Tongue (tissue), 1 donor: ENCODE measurements at regions not wholly inside any gene's neighbourhood (a gene's known extent, or its start where the extent isn't known, plus 50 kb on each side); places are given as distances from the start of the nearest gene placed in this dataset.
"Not testable (repeated sequence)": the region's sequence is repeated elsewhere in the genome, so short reads cannot be mapped to it uniquely, and the experiment has no call there.

Source experiments
- DNase-seq: peaks from one replicate; pipeline ENCODE4 v3.0.0-alpha.2; 2015

GRCh38 chr3:16770021-16770420 lies 114.7 kb upstream of the PLCL2 start:
- DNase-seq: peak; percentile 21

GRCh38 chr3:16770792-16771191 lies 114.0 kb upstream of the PLCL2 start:
- no peak for DNase-seq

GRCh38 chr3:16773594-16773993 lies 111.2 kb upstream of the PLCL2 start:
- not testable (repeated sequence) for DNase-seq

GRCh38 chr3:16774536-16774935 lies 110.2 kb upstream of the PLCL2 start:
- not testable (repeated sequence) for DNase-seq

- DNase-seq: no peak
Observed at GRCh38 chr3:16784973-16785372, 99.8 kb upstream of the PLCL2 start.

GRCh38 chr3:16785465-16785864 lies 99.3 kb upstream of the PLCL2 start:
- DNase-seq: no peak

- DNase-seq: no peak
Observed at GRCh38 chr3:16788440-16789056, 96.2 kb upstream of the PLCL2 start.

GRCh38 chr3:16789344-16790120 lies 95.2 kb upstream of the PLCL2 start:
- no peak for DNase-seq

- DNase-seq: no peak
Observed at GRCh38 chr3:16790432-16791400, 94.0 kb upstream of the PLCL2 start.

- no peak for DNase-seq
Observed at GRCh38 chr3:16793321-16793720, 91.4 kb upstream of the PLCL2 start.

- DNase-seq: no peak
Observed at GRCh38 chr3:16794257-16794656, 90.5 kb upstream of the PLCL2 start.

- DNase-seq: no peak
Observed at GRCh38 chr3:16795581-16795980, 89.2 kb upstream of the PLCL2 start.

GRCh38 chr3:16797831-16798230 lies 86.9 kb upstream of the PLCL2 start:
- DNase-seq: no peak

GRCh38 chr3:16798738-16799137 lies 86.0 kb upstream of the PLCL2 start:
- no peak for DNase-seq

GRCh38 chr3:16800361-16800760 lies 84.4 kb upstream of the PLCL2 start:
- no peak for DNase-seq

GRCh38 chr3:16801223-16801622 lies 83.5 kb upstream of the PLCL2 start:
- DNase-seq: peak; percentile 30

GRCh38 chr3:16801698-16802097 lies 83.1 kb upstream of the PLCL2 start:
- peak; percentile 82 for DNase-seq

GRCh38 chr3:16802389-16802788 lies 82.4 kb upstream of the PLCL2 start:
- DNase-seq: no peak

GRCh38 chr3:16803019-16803418 lies 81.7 kb upstream of the PLCL2 start:
- no peak for DNase-seq

GRCh38 chr3:16807391-16807790 lies 77.4 kb upstream of the PLCL2 start:
- DNase-seq: no peak

GRCh38 chr3:16808393-16809107 lies 76.2 kb upstream of the PLCL2 start:
- DNase-seq: no peak

GRCh38 chr3:16809482-16809881 lies 75.3 kb upstream of the PLCL2 start:
- no peak for DNase-seq
